CD8-positive, alpha-beta memory T cell (primary cell): ENCODE measurements at regions not wholly inside any gene's neighbourhood (a gene's known extent, or its start where the extent isn't known, plus 50 kb on each side); places are given as distances from the start of the nearest gene placed in this dataset.

Experiments
- CTCF ChIA-PET: fragments of 350-600 bp; sonication (Branson Sonifier 250); formaldehyde crosslinking; loops from one replicate; lab custom pipeline; 2021; ENCODE audit warnings: antibody characterized with exemption; lab: Charles Lee
- POLR2A ChIA-PET: fragments of 350-600 bp; sonication (Branson Sonifier 250); formaldehyde crosslinking; loops from one replicate; lab custom pipeline; 2021; ENCODE audit warnings: antibody characterized with exemption; lab: Charles Lee
- DNase-seq, 5 donors: peaks; one replicate each; pipeline versions ENCODE4 v3.0.0 to v3.0.0-alpha.2; 2020 to 2022; ENCODE audit warnings: mixed read lengths in 1 of 5
- H3K27ac ChIP-seq: one replicate; pipeline ENCODE4 v1.7.0; 2013; ENCODE audit warnings: low read depth, mild to moderate bottlenecking, low read length, moderate library complexity
- H3K27me3 ChIP-seq: 2 replicates; pipeline ENCODE4 v1.7.0; 2013; ENCODE audit warnings: low read length, mild to moderate bottlenecking; ENCODE audit not compliant: insufficient read depth, poor library complexity, severe bottlenecking
- H3K36me3 ChIP-seq: 2 replicates; pipeline ENCODE4 v1.7.0; 2013; ENCODE audit warnings: mild to moderate bottlenecking, low read length, moderate library complexity; ENCODE audit not compliant: insufficient read depth
- H3K4me1 ChIP-seq: 2 replicates; pipeline ENCODE4 v1.7.0; 2013; ENCODE audit warnings: mild to moderate bottlenecking, low read length, moderate library complexity; ENCODE audit not compliant: insufficient read depth
- H3K4me3 ChIP-seq: 2 replicates; pipeline ENCODE4 v1.7.0; 2013; ENCODE audit warnings: mild to moderate bottlenecking, low read length
- H3K9me3 ChIP-seq: 2 replicates; pipeline ENCODE4 v1.7.0; 2013; ENCODE audit warnings: mild to moderate bottlenecking, low read length
- H3K27ac Mint-ChIP-seq, 8 donors: one replicate each; pipeline ENCODE4 v1.8.0; 2020 to 2021; ENCODE audit warnings: mixed read lengths in 8 of 8, mild to moderate bottlenecking in 6 of 8, inconsistent platforms in 3 of 8, moderate library complexity in 3 of 8
- H3K27me3 Mint-ChIP-seq, 2 donors: one replicate each; pipeline ENCODE4 v1.8.0; 2020 to 2021; ENCODE audit warnings: mixed read lengths in 2 of 2, mild to moderate bottlenecking in 1 of 2, moderate library complexity in 1 of 2
- H3K36me3 Mint-ChIP-seq, 3 donors: one replicate each; pipeline ENCODE4 v1.8.0; 2020 to 2021; ENCODE audit warnings: mixed read lengths in 3 of 3, inconsistent platforms in 1 of 3, mild to moderate bottlenecking in 1 of 3
- H3K4me1 Mint-ChIP-seq, 3 donors: one replicate each; pipeline ENCODE4 v1.8.0; 2020 to 2021; ENCODE audit warnings: mixed read lengths in 3 of 3, inconsistent platforms in 1 of 3, mild to moderate bottlenecking in 1 of 3
- H3K4me3 Mint-ChIP-seq, 7 donors: one replicate each; pipeline ENCODE4 v1.8.0; 2020 to 2021; ENCODE audit warnings: mixed read lengths in 7 of 7, mild to moderate bottlenecking in 6 of 7, moderate library complexity in 4 of 7, inconsistent platforms in 2 of 7
- H3K9me3 Mint-ChIP-seq, 5 donors: one replicate each; pipeline ENCODE4 v1.8.0; 2020 to 2022; ENCODE audit warnings: mixed read lengths in 5 of 5, mild to moderate bottlenecking in 3 of 5, moderate library complexity in 2 of 5, inconsistent platforms in 1 of 5

GRCh38 chr9:118269623-118270022 lies 565.4 kb downstream of the TLR4 start:
- H3K4me3 Mint-ChIP-seq, result no peak overlapping the region
- POLR2A ChIA-PET, result no interaction called here

GRCh38 chr9:118271331-118271730 lies 567.1 kb downstream of the TLR4 start:
- H3K36me3 ChIP-seq, result no peaks in the 10 kb centered on the region
- POLR2A ChIA-PET, result no interaction called here

More at GRCh38 chr9:118269623-118270022, 565.4 kb downstream of the TLR4 start:
- Histone ChIP-seq H3K4me1 (no peaks in the 10 kb centered on the region), H3K9me3 (no peaks in the 10 kb centered on the region), H3K27ac (no peak overlapping the region), H3K36me3 (no peaks in the 10 kb centered on the region), H3K4me3 (no peak overlapping the region), H3K27me3 (no peaks in the 10 kb centered on the region)
- Mint-ChIP-seq H3K4me1 (no peaks in the 10 kb centered on the region), H3K27me3 (no peaks in the 10 kb centered on the region), H3K27ac (no peak overlapping the region), H3K36me3 (no peaks in the 10 kb centered on the region), H3K9me3 (peaks cover 0 to 20% (median 4%) of the 10 kb centered on the region in 5 donors)
- DNase-seq, result no peak
- CTCF ChIA-PET, result no interaction called here

GRCh38 chr9:118271936-118272335 lies 567.7 kb downstream of the TLR4 start:
- ChIA-PET POLR2A (no interaction called here), CTCF (no interaction called here)
- Mint-ChIP-seq H3K27ac (no peak overlapping the region), H3K27me3 (no peaks in the 10 kb centered on the region), H3K9me3 (peaks cover 0 to 20% (median 2%) of the 10 kb centered on the region in 5 donors), H3K4me1 (no peaks in the 10 kb centered on the region), H3K4me3 (no peak overlapping the region), H3K36me3 (no peaks in the 10 kb centered on the region)
- Histone ChIP-seq H3K9me3 (no peaks in the 10 kb centered on the region), H3K27me3 (no peaks in the 10 kb centered on the region), H3K4me1 (no peaks in the 10 kb centered on the region), H3K4me3 (no peak overlapping the region), H3K27ac (no peak overlapping the region), H3K36me3 (no peaks in the 10 kb centered on the region)
- DNase-seq, result no peak

More at GRCh38 chr9:118271331-118271730, 567.1 kb downstream of the TLR4 start:
- Mint-ChIP-seq H3K4me1 (no peaks in the 10 kb centered on the region), H3K4me3 (no peak overlapping the region), H3K36me3 (no peaks in the 10 kb centered on the region), H3K9me3 (peaks cover 0 to 20% (median under 1%) of the 10 kb centered on the region in 5 donors), H3K27ac (no peak overlapping the region), H3K27me3 (no peaks in the 10 kb centered on the region)
- DNase-seq, result no peak
- no peak overlapping the region for H3K4me3 ChIP-seq
- no peak overlapping the region for H3K27ac ChIP-seq
- H3K9me3 ChIP-seq, result no peaks in the 10 kb centered on the region
- CTCF ChIA-PET, result no interaction called here
- H3K4me1 ChIP-seq, result no peaks in the 10 kb centered on the region
- H3K27me3 ChIP-seq, result no peaks in the 10 kb centered on the region

DNA sequence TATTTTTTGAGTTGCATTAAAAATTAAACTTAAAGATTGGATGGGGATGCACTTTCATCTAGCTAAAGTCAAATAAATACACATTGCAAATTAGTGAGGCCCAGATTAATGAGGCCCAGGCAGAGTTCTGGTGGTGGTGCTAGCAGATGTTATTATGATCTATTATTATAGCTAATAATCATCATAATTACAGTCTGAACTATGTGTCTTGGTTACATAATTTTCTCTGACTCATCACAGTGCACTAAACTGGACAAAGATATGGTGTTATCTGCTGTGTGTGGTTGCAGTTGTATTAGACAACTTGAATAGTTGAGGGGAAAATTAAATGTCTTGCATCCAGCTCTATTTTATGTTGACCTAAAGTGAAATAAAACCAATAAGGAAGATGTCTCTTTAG lies 568.8 kb downstream of the TLR4 start:
- H3K4me1 ChIP-seq, result no peaks in the 10 kb centered on the region
- no peaks in the 10 kb centered on the region for H3K36me3 Mint-ChIP-seq
- peaks cover 0 to 15% (median 2%) of the 10 kb centered on the region in 5 donors for H3K9me3 Mint-ChIP-seq
- H3K4me1 Mint-ChIP-seq, result no peaks in the 10 kb centered on the region
- H3K27me3 Mint-ChIP-seq, result no peaks in the 10 kb centered on the region
- no peak overlapping the region for H3K27ac ChIP-seq
- no peaks in the 10 kb centered on the region for H3K27me3 ChIP-seq
- CTCF ChIA-PET, result no interaction called here
- no peak overlapping the region for H3K27ac Mint-ChIP-seq
- no peak for DNase-seq
- no peaks in the 10 kb centered on the region for H3K9me3 ChIP-seq
- H3K36me3 ChIP-seq, result no peaks in the 10 kb centered on the region
- no peak overlapping the region for H3K4me3 ChIP-seq
- H3K4me3 Mint-ChIP-seq, result no peak overlapping the region
- POLR2A ChIA-PET, result no interaction called here

DNA sequence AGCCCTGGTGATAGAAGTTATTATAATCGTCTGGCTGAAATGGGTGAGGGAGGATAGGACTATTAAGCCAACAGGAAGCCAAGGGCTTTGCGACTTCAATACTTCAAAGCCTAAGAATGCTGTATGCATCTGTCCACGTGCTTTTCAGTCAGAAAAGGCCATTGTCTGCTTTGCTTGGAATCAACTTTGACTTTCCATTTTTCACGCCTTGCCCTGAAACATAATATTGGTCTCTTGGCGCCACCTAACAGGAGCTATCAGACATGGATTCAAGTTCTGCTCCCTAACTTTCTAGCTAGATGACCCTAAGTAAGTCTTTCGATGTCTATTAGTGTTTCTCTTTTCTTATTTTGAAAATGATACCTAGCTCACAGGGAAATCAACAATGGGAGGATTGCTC lies 572.6 kb downstream of the TLR4 start:
- ChIA-PET CTCF (no interaction called here), POLR2A (no interaction called here)
- H3K4me1 Mint-ChIP-seq, result no peaks in the 10 kb centered on the region
- DNase-seq, result no peak
- H3K27ac Mint-ChIP-seq, result no peak overlapping the region
- H3K9me3 Mint-ChIP-seq, result peaks cover 0 to 4% (median 2%) of the 10 kb centered on the region in 5 donors
- Histone ChIP-seq H3K36me3 (no peaks in the 10 kb centered on the region), H3K27ac (no peak overlapping the region), H3K4me1 (no peaks in the 10 kb centered on the region), H3K27me3 (no peaks in the 10 kb centered on the region), H3K9me3 (no peaks in the 10 kb centered on the region), H3K4me3 (no peak overlapping the region)
- no peak overlapping the region for H3K4me3 Mint-ChIP-seq
- no peaks in the 10 kb centered on the region for H3K27me3 Mint-ChIP-seq
- no peaks in the 10 kb centered on the region for H3K36me3 Mint-ChIP-seq

- Mint-ChIP-seq H3K9me3 (peaks cover 0 to 4% (median 2%) of the 10 kb centered on the region in 5 donors), H3K4me1 (no peaks in the 10 kb centered on the region), H3K36me3 (no peaks in the 10 kb centered on the region), H3K4me3 (no peak overlapping the region), H3K27me3 (no peaks in the 10 kb centered on the region), H3K27ac (no peak overlapping the region)
- Histone ChIP-seq H3K4me3 (no peak overlapping the region), H3K36me3 (no peaks in the 10 kb centered on the region), H3K4me1 (no peaks in the 10 kb centered on the region), H3K27me3 (no peaks in the 10 kb centered on the region), H3K27ac (no peak overlapping the region), H3K9me3 (no peaks in the 10 kb centered on the region)
- ChIA-PET POLR2A (no interaction called here), CTCF (interaction anchor here (0.8 kb wide), 1 partner anchor 21 kb away, joined by 3 read pairs; no protein-coding TSS in a partner anchor)
- no peak for DNase-seq
Observed at GRCh38 chr9:118281772-118282171, 577.6 kb downstream of the TLR4 start.

GRCh38 chr9:118283488-118283887 lies 579.3 kb downstream of the TLR4 start:
- H3K4me3 Mint-ChIP-seq, result no peak overlapping the region
- H3K27ac Mint-ChIP-seq, result no peak overlapping the region
- no peaks in the 10 kb centered on the region for H3K36me3 Mint-ChIP-seq
- ChIA-PET CTCF (no interaction called here), POLR2A (no interaction called here)
- H3K4me1 ChIP-seq, result no peaks in the 10 kb centered on the region
- H3K27me3 ChIP-seq, result no peaks in the 10 kb centered on the region
- peaks cover 0 to 5% (median 2%) of the 10 kb centered on the region in 5 donors for H3K9me3 Mint-ChIP-seq
- H3K27ac ChIP-seq, result no peak overlapping the region
- no peaks in the 10 kb centered on the region for H3K27me3 Mint-ChIP-seq
- H3K4me3 ChIP-seq, result no peak overlapping the region
- no peak for DNase-seq
- no peaks in the 10 kb centered on the region for H3K9me3 ChIP-seq
- H3K36me3 ChIP-seq, result no peaks in the 10 kb centered on the region
- no peaks in the 10 kb centered on the region for H3K4me1 Mint-ChIP-seq

DNA sequence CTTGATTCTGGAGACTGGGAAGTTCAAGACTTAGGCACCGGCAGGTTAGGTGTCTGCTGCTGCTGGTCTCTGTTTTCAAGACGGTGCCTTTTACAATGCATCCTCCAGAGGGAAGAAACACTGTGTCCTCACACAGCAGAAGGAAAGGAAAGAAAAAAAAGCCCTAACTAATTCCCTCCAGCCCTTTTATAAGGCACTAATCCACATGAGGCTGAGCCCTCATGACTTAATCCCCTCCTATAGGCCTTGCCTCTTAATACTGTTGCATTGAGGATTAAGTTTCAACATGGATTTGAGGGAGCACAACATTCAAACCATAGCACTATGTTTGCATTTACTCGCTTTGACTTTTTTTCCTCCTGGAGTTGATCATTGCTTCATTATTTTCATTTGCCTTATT lies 585.9 kb downstream of the TLR4 start:
- CTCF ChIA-PET, result no interaction called here
- H3K27ac ChIP-seq, result no peak overlapping the region
- Mint-ChIP-seq H3K4me3 (no peak overlapping the region), H3K27ac (no peak overlapping the region), H3K36me3 (no peaks in the 10 kb centered on the region), H3K27me3 (no peaks in the 10 kb centered on the region), H3K9me3 (peaks cover 4 to 8% (median 5%) of the 10 kb centered on the region in 5 donors), H3K4me1 (no peaks in the 10 kb centered on the region)
- no peaks in the 10 kb centered on the region for H3K9me3 ChIP-seq
- no peaks in the 10 kb centered on the region for H3K27me3 ChIP-seq
- POLR2A ChIA-PET, result no interaction called here
- DNase-seq, result no peak
- no peaks in the 10 kb centered on the region for H3K4me1 ChIP-seq
- H3K36me3 ChIP-seq, result no peaks in the 10 kb centered on the region
- no peak overlapping the region for H3K4me3 ChIP-seq

- DNase-seq, result no peak
- H3K27me3 ChIP-seq, result no peaks in the 10 kb centered on the region
- H3K4me1 ChIP-seq, result no peaks in the 10 kb centered on the region
- no peaks in the 10 kb centered on the region for H3K36me3 Mint-ChIP-seq
- peaks cover 0 to 2% of the 10 kb centered on the region in 2 donors for H3K27me3 Mint-ChIP-seq
- peaks cover 5 to 8% (median 5%) of the 10 kb centered on the region in 5 donors for H3K9me3 Mint-ChIP-seq
- H3K9me3 ChIP-seq, result no peaks in the 10 kb centered on the region
- POLR2A ChIA-PET, result no interaction called here
- no peak overlapping the region for H3K4me3 Mint-ChIP-seq
- H3K27ac Mint-ChIP-seq, result no peak overlapping the region
- no peaks in the 10 kb centered on the region for H3K36me3 ChIP-seq
- CTCF ChIA-PET, result no interaction called here
- H3K27ac ChIP-seq, result no peak overlapping the region
- no peaks in the 10 kb centered on the region for H3K4me1 Mint-ChIP-seq
- no peak overlapping the region for H3K4me3 ChIP-seq
Observed at GRCh38 chr9:118295413-118295812, 591.2 kb downstream of the TLR4 start.
